ENCODE measurements at regions not wholly inside any gene's neighbourhood (a gene's known extent, or its start where the extent isn't known, plus 50 kb on each side); places are given as distances from the start of the nearest gene placed in this dataset.

DNA sequence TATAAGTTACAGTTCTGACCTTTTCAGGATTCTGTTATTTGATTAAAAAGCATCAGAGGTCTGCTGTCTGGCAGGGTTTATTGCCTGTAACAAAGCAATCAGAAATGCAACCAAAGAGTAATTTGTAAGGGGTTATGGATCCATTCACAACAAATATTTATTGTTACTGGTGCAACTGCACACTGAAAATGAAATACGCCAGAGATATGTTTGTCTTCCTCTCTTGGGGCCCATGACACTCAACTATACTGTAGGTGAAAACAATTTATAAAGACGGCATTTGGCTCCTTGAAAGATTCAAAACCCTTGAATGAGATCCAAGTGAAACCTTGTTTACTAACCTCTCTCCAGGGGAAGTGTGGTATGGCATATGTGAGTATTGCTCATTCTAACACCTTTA, 452.2 kb downstream of the MBD2 start:
- no peak for ATAC-seq
- no peak for DNase-seq
- TF ChIP-seq, protein P1, sequence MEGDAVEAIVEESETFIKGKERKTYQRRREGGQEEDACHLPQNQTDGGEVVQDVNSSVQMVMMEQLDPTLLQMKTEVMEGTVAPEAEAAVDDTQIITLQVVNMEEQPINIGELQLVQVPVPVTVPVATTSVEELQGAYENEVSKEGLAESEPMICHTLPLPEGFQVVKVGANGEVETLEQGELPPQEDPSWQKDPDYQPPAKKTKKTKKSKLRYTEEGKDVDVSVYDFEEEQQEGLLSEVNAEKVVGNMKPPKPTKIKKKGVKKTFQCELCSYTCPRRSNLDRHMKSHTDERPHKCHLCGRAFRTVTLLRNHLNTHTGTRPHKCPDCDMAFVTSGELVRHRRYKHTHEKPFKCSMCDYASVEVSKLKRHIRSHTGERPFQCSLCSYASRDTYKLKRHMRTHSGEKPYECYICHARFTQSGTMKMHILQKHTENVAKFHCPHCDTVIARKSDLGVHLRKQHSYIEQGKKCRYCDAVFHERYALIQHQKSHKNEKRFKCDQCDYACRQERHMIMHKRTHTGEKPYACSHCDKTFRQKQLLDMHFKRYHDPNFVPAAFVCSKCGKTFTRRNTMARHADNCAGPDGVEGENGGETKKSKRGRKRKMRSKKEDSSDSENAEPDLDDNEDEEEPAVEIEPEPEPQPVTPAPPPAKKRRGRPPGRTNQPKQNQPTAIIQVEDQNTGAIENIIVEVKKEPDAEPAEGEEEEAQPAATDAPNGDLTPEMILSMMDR (IDR thresholded peaks at IDR 0.05): no peak
- Histone ChIP-seq H3K27ac (no peak overlapping the region), H3K27me3 (ENCODE audit: low read depth) (no peaks in the 10 kb centered on the region), H3K4me1 (no peaks in the 10 kb centered on the region), H3K4me3 (no peak overlapping the region), H3K36me3 (no peaks in the 10 kb centered on the region), H3K9me3 (peaks cover 7% of the 10 kb centered on the region)
- intact Hi-C loops (cut with DNase I): no loop called here

DNA sequence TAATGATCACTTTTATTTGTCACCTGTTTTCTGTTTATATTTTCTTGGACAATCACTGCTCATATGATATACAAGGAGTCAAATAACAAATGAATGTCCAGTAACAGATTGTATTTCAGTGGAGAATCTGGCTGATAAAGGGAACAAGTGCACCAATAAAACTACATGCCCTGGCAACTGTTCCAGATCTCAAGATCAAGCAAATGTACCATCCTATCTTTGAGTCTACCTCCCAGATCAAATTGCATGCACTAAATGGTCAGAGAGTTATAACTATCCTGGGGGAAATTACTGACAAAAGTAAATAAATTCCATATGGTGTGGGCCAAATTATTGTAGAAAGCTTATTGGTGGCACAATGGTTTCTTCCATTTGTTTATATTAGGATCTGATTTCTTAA, 452.8 kb downstream of the MBD2 start:
- intact Hi-C loops (cut with DNase I): no loop called here
- TF ChIP-seq, protein P1 (IDR thresholded peaks at IDR 0.05): no peak
- no peak overlapping the region for H3K27ac ChIP-seq
- H3K36me3 ChIP-seq: no peaks in the 10 kb centered on the region
- H3K9me3 ChIP-seq: peaks cover 13% of the 10 kb centered on the region
- no peaks in the 10 kb centered on the region for H3K27me3 ChIP-seq (ENCODE audit: low read depth)
- no peak for ATAC-seq
- DNase-seq: no peak
- H3K4me1 ChIP-seq: no peaks in the 10 kb centered on the region
- H3K4me3 ChIP-seq: no peak overlapping the region

DNA sequence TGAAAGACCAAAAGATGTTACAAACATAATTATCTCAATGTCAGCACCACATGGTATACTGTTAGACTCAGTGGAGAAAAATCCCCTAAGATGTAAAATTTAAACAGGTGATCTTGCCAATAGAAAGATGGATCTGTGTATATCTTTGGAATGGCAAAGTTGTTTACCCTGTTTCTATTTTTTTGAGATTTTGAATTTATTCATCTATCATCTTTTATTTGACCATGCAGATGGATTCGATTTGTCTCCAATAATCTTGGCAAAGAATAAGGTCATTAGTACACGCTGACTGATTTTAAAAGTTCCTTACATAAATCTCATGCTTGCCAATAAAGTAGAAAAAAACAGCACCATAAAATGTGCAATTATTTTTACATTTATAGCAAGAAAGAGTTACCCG, 459.3 kb downstream of the MBD2 start:
- no peak for ATAC-seq
- TF ChIP-seq, protein P1 (IDR thresholded peaks at IDR 0.05): no peak
- Histone ChIP-seq H3K27ac (no peak overlapping the region), H3K9me3 (peaks cover 16% of the 10 kb centered on the region), H3K4me3 (no peak overlapping the region), H3K27me3 (ENCODE audit: low read depth) (no peaks in the 10 kb centered on the region), H3K4me1 (no peaks in the 10 kb centered on the region), H3K36me3 (no peaks in the 10 kb centered on the region)
- no peak for DNase-seq
- intact Hi-C loops (cut with DNase I): no loop called here

DNA sequence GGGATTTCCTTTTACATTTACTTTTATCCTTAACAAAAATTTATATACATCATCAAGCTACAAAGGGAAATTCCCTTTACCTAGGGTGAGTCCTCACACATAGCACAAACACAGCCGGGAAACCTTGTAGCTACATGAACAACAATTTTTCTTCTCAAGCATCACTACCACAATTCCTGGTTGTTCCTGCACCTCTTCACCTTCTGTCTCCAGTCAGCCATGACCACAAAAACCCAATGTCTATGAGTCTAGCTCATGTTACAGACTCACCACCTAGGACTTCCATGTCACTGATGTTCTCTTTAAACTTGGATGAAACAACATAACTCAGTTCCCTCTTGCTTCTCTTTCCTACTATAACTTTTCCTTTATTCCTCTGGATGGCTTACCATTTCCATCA, 460.4 kb downstream of the MBD2 start:
- TF ChIP-seq, protein P1 (IDR thresholded peaks at IDR 0.05): no peak
- Histone ChIP-seq H3K27me3 (ENCODE audit: low read depth) (no peaks in the 10 kb centered on the region), H3K4me1 (no peaks in the 10 kb centered on the region), H3K27ac (no peak overlapping the region), H3K4me3 (no peak overlapping the region), H3K36me3 (no peaks in the 10 kb centered on the region), H3K9me3 (peaks cover 16% of the 10 kb centered on the region)
- DNase-seq (no peak), ATAC-seq (no peak)
- intact Hi-C loops (cut with DNase I): no loop called here

DNA sequence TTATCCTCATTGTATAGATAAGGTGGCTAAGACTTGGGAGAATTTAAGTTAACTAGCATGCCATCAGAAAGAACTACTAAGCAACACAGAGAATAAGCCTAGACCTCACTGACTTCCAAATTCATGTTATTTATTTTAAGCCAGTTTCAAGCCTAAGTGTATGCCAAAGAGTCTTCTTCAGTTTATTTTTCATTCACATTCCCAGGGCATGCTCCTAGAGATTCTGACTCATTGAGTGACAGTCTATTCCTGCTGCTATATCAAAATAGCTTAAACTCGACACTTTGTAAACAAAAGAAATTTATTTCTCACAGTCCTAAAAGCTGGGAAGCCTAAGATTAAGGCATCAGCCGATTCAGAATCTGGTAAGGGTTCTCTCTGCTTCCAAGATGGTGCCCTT, 467.1 kb downstream of the MBD2 start:
- H3K36me3 ChIP-seq: no peaks in the 10 kb centered on the region
- DNase-seq: no peak
- ATAC-seq: no peak
- no peak overlapping the region for H3K4me3 ChIP-seq
- peaks cover 7% of the 10 kb centered on the region for H3K4me1 ChIP-seq
- no peaks in the 10 kb centered on the region for H3K27me3 ChIP-seq (ENCODE audit: low read depth)
- H3K27ac ChIP-seq: no peak overlapping the region
- no peaks in the 10 kb centered on the region for H3K9me3 ChIP-seq
- intact Hi-C loops (cut with DNase I): no loop called here
- TF ChIP-seq, protein P1 (IDR thresholded peaks at IDR 0.05): no peak

DNA sequence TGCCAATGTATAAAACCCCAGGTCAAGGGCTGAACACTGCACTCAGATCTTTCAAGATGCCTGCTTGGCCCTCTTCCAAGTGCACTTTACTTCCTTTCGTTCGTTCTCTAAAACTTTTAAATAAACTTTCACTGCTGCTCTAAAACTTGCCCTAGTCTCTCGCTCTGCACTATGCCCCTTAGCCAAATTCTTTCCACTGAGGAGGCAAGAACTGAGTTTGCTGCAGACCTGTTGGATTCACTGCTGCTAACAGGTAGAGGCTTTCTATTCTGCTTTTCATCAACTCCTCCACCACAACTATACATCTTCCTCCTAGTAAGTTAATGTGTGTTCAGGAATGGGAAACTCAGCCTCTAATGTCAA, 467.9 kb downstream of the MBD2 start:
- Histone ChIP-seq H3K9me3 (no peaks in the 10 kb centered on the region), H3K27ac (peak overlapping the region; percentile 75), H3K27me3 (ENCODE audit: low read depth) (no peaks in the 10 kb centered on the region), H3K4me3 (no peak overlapping the region), H3K4me1 (peaks cover 7% of the 10 kb centered on the region), H3K36me3 (no peaks in the 10 kb centered on the region)
- TF ChIP-seq, protein P1 (IDR thresholded peaks at IDR 0.05): no peak
- intact Hi-C loops (cut with DNase I): no loop called here
- no peak for ATAC-seq
- no peak for DNase-seq
